ENCODE measurements at regions not wholly inside any gene's neighbourhood (a gene's known extent, or its start where the extent isn't known, plus 50 kb on each side); places are given as distances from the start of the nearest gene placed in this dataset.
A peak's percentile ranks its signal among the peaks of the same experiment; 100 is the strongest.

DNA sequence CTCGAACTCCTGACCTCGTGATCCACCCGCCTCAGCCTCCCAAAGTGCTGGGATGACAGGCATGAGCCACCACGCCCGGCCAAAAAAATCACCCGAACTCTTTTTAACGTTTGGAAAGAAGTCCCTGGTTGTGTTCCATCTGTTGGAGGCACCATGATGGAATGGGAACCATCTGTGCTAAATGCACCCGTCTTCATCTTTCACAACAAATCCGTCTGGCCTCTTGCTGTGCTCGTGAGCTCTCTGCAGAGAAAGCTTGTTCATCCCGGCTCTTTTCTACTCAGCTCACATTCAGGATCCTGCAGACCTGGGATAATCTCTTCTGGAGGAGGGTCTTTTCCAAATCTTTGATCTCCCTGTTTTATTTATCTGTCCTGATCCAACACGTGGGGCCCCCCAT lies 188.8 kb downstream of the CRLF2 start:
- DNase-seq (ENCODE audit: low spot score): no peak

More for the DNA sequence above, 188.8 kb downstream of the CRLF2 start:
- Histone ChIP-seq H3K9me2 (ENCODE audit: insufficient read depth) (no peaks in the 10 kb centered on the region), H4K20me1 (replicated peaks; ENCODE audit: insufficient read depth) (no peaks in the 10 kb centered on the region), H3K27ac (ENCODE audit: low read depth) (no peak overlapping the region), H3F3A (replicated peaks; ENCODE audit: low read depth) (no peaks in the 10 kb centered on the region), H2AFZ (0 out of 2 replicates have a peak overlapping the region, but pooled peaks have one; percentile 65), H3K4me3 (no peak overlapping the region), H3K4me2 (no peak overlapping the region), H3K36me3 (ENCODE audit: insufficient read depth) (no peaks in the 10 kb centered on the region), H3K27me3 (ENCODE audit: insufficient read depth) (no peaks in the 10 kb centered on the region), H3K79me2 (replicated peaks; ENCODE audit: insufficient read depth) (no peaks in the 10 kb centered on the region), H3K4me1 (ENCODE audit: insufficient read depth) (no peaks in the 10 kb centered on the region)
- no peak for ATAC-seq
- Mint-ChIP-seq H3K9me3 (peaks cover 50% of the 10 kb centered on the region), H3K27ac (no peak overlapping the region), H3K4me1 (no peaks in the 10 kb centered on the region), H3K36me3 (ENCODE audit: low read depth) (peaks cover 31% of the 10 kb centered on the region), H3K4me3 (no peak overlapping the region), H3K27me3 (ENCODE audit: insufficient read depth, low read depth, poor library complexity) (no peaks in the 10 kb centered on the region)
- TF ChIP-seq ZNF331 (CRISPR knock-in tag; IDR thresholded peaks at IDR 0.05; ENCODE audit: low read depth) (no peak), EZH2phosphoT487 (IDR thresholded peaks at IDR 0.05; ENCODE audit: unreplicated experiment) (no peak), ZNF114 (CRISPR knock-in tag; IDR thresholded peaks at IDR 0.05) (no peak), EZH2 (IDR thresholded peaks at IDR 0.05; ENCODE audit: low read depth, unreplicated experiment) (no peak), STAT1 (IDR thresholded peaks at IDR 0.05; ENCODE audit: unreplicated experiment) (no peak), POLR2AphosphoS5 (IDR thresholded peaks at IDR 0.05; ENCODE audit: low read depth) (no peak), NANOG (IDR thresholded peaks at IDR 0.05; ENCODE audit: borderline replicate concordance) (no peak), JUNB (IDR thresholded peaks at IDR 0.05; ENCODE audit: unreplicated experiment) (no peak), CREB1 (CRISPR knock-in tag; IDR thresholded peaks at IDR 0.05; ENCODE audit: low read depth) (no peak)
- TF ChIP-seq, protein P1, sequence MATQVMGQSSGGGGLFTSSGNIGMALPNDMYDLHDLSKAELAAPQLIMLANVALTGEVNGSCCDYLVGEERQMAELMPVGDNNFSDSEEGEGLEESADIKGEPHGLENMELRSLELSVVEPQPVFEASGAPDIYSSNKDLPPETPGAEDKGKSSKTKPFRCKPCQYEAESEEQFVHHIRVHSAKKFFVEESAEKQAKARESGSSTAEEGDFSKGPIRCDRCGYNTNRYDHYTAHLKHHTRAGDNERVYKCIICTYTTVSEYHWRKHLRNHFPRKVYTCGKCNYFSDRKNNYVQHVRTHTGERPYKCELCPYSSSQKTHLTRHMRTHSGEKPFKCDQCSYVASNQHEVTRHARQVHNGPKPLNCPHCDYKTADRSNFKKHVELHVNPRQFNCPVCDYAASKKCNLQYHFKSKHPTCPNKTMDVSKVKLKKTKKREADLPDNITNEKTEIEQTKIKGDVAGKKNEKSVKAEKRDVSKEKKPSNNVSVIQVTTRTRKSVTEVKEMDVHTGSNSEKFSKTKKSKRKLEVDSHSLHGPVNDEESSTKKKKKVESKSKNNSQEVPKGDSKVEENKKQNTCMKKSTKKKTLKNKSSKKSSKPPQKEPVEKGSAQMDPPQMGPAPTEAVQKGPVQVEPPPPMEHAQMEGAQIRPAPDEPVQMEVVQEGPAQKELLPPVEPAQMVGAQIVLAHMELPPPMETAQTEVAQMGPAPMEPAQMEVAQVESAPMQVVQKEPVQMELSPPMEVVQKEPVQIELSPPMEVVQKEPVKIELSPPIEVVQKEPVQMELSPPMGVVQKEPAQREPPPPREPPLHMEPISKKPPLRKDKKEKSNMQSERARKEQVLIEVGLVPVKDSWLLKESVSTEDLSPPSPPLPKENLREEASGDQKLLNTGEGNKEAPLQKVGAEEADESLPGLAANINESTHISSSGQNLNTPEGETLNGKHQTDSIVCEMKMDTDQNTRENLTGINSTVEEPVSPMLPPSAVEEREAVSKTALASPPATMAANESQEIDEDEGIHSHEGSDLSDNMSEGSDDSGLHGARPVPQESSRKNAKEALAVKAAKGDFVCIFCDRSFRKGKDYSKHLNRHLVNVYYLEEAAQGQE (IDR thresholded peaks at IDR 0.05; ENCODE audit: unreplicated experiment): no peak
- TF ChIP-seq, protein P2, sequence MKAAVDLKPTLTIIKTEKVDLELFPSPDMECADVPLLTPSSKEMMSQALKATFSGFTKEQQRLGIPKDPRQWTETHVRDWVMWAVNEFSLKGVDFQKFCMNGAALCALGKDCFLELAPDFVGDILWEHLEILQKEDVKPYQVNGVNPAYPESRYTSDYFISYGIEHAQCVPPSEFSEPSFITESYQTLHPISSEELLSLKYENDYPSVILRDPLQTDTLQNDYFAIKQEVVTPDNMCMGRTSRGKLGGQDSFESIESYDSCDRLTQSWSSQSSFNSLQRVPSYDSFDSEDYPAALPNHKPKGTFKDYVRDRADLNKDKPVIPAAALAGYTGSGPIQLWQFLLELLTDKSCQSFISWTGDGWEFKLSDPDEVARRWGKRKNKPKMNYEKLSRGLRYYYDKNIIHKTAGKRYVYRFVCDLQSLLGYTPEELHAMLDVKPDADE (IDR thresholded peaks at IDR 0.05): no peak
- TF ChIP-seq, protein P3, sequence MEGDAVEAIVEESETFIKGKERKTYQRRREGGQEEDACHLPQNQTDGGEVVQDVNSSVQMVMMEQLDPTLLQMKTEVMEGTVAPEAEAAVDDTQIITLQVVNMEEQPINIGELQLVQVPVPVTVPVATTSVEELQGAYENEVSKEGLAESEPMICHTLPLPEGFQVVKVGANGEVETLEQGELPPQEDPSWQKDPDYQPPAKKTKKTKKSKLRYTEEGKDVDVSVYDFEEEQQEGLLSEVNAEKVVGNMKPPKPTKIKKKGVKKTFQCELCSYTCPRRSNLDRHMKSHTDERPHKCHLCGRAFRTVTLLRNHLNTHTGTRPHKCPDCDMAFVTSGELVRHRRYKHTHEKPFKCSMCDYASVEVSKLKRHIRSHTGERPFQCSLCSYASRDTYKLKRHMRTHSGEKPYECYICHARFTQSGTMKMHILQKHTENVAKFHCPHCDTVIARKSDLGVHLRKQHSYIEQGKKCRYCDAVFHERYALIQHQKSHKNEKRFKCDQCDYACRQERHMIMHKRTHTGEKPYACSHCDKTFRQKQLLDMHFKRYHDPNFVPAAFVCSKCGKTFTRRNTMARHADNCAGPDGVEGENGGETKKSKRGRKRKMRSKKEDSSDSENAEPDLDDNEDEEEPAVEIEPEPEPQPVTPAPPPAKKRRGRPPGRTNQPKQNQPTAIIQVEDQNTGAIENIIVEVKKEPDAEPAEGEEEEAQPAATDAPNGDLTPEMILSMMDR (conservative IDR thresholded peaks at IDR 0.05; ENCODE audit: low read depth in 2 of 2): no peak
- TF ChIP-seq, protein P4, sequence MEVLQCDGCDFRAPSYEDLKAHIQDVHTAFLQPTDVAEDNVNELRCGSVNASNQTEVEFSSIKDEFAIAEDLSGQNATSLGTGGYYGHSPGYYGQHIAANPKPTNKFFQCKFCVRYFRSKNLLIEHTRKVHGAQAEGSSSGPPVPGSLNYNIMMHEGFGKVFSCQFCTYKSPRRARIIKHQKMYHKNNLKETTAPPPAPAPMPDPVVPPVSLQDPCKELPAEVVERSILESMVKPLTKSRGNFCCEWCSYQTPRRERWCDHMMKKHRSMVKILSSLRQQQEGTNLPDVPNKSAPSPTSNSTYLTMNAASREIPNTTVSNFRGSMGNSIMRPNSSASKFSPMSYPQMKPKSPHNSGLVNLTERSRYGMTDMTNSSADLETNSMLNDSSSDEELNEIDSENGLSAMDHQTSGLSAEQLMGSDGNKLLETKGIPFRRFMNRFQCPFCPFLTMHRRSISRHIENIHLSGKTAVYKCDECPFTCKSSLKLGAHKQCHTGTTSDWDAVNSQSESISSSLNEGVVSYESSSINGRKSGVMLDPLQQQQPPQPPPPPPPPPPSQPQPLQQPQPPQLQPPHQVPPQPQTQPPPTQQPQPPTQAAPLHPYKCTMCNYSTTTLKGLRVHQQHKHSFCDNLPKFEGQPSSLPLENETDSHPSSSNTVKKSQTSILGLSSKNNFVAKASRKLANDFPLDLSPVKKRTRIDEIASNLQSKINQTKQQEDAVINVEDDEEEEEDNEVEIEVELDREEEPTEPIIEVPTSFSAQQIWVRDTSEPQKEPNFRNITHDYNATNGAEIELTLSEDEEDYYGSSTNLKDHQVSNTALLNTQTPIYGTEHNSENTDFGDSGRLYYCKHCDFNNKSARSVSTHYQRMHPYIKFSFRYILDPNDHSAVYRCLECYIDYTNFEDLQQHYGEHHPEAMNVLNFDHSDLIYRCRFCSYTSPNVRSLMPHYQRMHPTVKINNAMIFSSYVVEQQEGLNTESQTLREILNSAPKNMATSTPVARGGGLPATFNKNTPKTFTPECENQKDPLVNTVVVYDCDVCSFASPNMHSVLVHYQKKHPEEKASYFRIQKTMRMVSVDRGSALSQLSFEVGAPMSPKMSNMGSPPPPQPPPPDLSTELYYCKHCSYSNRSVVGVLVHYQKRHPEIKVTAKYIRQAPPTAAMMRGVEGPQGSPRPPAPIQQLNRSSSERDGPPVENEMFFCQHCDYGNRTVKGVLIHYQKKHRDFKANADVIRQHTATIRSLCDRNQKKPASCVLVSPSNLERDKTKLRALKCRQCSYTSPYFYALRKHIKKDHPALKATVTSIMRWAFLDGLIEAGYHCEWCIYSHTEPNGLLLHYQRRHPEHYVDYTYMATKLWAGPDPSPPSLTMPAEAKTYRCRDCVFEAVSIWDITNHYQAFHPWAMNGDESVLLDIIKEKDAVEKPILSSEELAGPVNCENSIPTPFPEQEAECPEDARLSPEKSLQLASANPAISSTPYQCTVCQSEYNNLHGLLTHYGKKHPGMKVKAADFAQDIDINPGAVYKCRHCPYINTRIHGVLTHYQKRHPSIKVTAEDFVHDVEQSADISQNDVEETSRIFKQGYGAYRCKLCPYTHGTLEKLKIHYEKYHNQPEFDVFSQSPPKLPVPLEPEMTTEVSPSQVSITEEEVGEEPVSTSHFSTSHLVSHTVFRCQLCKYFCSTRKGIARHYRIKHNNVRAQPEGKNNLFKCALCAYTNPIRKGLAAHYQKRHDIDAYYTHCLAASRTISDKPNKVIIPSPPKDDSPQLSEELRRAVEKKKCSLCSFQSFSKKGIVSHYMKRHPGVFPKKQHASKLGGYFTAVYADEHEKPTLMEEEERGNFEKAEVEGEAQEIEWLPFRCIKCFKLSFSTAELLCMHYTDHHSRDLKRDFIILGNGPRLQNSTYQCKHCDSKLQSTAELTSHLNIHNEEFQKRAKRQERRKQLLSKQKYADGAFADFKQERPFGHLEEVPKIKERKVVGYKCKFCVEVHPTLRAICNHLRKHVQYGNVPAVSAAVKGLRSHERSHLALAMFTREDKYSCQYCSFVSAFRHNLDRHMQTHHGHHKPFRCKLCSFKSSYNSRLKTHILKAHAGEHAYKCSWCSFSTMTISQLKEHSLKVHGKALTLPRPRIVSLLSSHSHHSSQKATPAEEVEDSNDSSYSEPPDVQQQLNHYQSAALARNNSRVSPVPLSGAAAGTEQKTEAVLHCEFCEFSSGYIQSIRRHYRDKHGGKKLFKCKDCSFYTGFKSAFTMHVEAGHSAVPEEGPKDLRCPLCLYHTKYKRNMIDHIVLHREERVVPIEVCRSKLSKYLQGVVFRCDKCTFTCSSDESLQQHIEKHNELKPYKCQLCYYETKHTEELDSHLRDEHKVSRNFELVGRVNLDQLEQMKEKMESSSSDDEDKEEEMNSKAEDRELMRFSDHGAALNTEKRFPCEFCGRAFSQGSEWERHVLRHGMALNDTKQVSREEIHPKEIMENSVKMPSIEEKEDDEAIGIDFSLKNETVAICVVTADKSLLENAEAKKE (CRISPR knock-in tag; IDR thresholded peaks at IDR 0.05): no peak

All from GM23338 (cell line).